Tibial nerve (tissue), 3 donors: ENCODE measurements at regions not wholly inside any gene's neighbourhood (a gene's known extent, or its start where the extent isn't known, plus 50 kb on each side); places are given as distances from the start of the nearest gene placed in this dataset.
"Not testable (repeated sequence)": the region's sequence is repeated elsewhere in the genome, so short reads cannot be mapped to it uniquely, and the experiment has no call there.

Source experiments
- CTCF ChIP-seq, 5 experiments: fragments of 200-600 bp in 3 of 5; fragments of 450-650 bp in 2 of 5; sonication (generic) in 3 of 5; IDR thresholded peaks; one replicate each; pipeline ENCODE4 v1.5.1; 2016 to 2019; ENCODE audit warnings: antibody characterized with exemption in 5 of 5, mild to moderate bottlenecking in 3 of 5, moderate library complexity in 2 of 5
- POLR2A ChIP-seq, 2 donors: fragments of 450-650 bp; IDR thresholded peaks; one replicate each; pipeline ENCODE4 v1.6.1; 2017; ENCODE audit warnings: antibody characterized with exemption in 2 of 2, mild to moderate bottlenecking in 2 of 2, moderate library complexity in 2 of 2

GRCh38 chr6:158886346-158886977 lies 67.3 kb upstream of the EZR start:
- TF ChIP-seq CTCF, POLR2A (IDR thresholded peaks at IDR 0.05): not testable (repeated sequence)
